Ovary (tissue), 3 donors: ENCODE measurements at regions not wholly inside any gene's neighbourhood (a gene's known extent, or its start where the extent isn't known, plus 50 kb on each side); places are given as distances from the start of the nearest gene placed in this dataset.
"Not testable (repeated sequence)": the region's sequence is repeated elsewhere in the genome, so short reads cannot be mapped to it uniquely, and the experiment has no call there.

Experiments
- CTCF ChIP-seq, 3 donors: fragments of 450-650 bp in 2 of 3; fragments of 200-600 bp in 1 of 3; IDR thresholded peaks; one replicate each; pipeline versions ENCODE4 v1.5.1 to v1.8.0; 2016 to 2022; ENCODE audit warnings: antibody characterized with exemption in 3 of 3, mild to moderate bottlenecking in 1 of 3
- EP300 ChIP-seq: sonication (generic); formaldehyde crosslinking; IDR thresholded peaks from one replicate; pipeline ENCODE4 v1.6.1; 2017; ENCODE audit warnings: antibody characterized with exemption
- POLR2A ChIP-seq: fragments of 450-650 bp; IDR thresholded peaks from one replicate; pipeline ENCODE4 v1.6.1; 2017; ENCODE audit warnings: antibody characterized with exemption, mild to moderate bottlenecking, moderate library complexity
- donor health status: DM: no; HTN: no; CAD: no.

- not testable (repeated sequence) for TF ChIP-seq CTCF (IDR thresholded peaks at IDR 0.05); POLR2A; EP300
These were observed 1848.2 kb upstream of the DEFB115 start for GRCh38 chr20:29409160-29409689.
